ENCODE measurements at regions not wholly inside any gene's neighbourhood (a gene's known extent, or its start where the extent isn't known, plus 50 kb on each side); places are given as distances from the start of the nearest gene placed in this dataset.

GRCh38 chr5:91495699-91496098 lies 112.6 kb upstream of the ARRDC3 start:
- Histone ChIP-seq H3K27me3 (no peaks in the 10 kb centered on the region), H3K4me3 (no peak overlapping the region), H3K9me3 (no peaks in the 10 kb centered on the region), H3K4me1 (no peaks in the 10 kb centered on the region), H3K27ac (no peak overlapping the region), H3K36me3 (no peaks in the 10 kb centered on the region)
- DNase-seq: no peak
- intact Hi-C loops (cut with DNase I; ENCODE audit: low total_unique reads) (no loop called here), in situ Hi-C loops (cut with MboI; ENCODE audit: low pct_ligation_motif_present in 1 of 4, low pct_unique_long_range_greater_than_20kb in 1 of 4, low sequenced_read_pairs in 3 of 4) (no loop called here)
- TF ChIP-seq CTCF (IDR thresholded peaks at IDR 0.05) (no peak), EP300 (IDR thresholded peaks at IDR 0.05; ENCODE audit: low read depth) (no peak), POLR2AphosphoS5 (IDR thresholded peaks at IDR 0.05) (no peak), POLR2A (IDR thresholded peaks at IDR 0.05) (no peak)
- WGBS, 2 donors (ENCODE audit: low coverage in 1 of 2): 67 to 77% methylated on average over 2 of the region's 2 CpGs

GRCh38 chr5:91494447-91494996 lies 111.4 kb upstream of the ARRDC3 start:
- intact Hi-C loops (cut with DNase I; ENCODE audit: low total_unique reads): no loop called here
- no peak for DNase-seq
- no peak overlapping the region for H3K27ac ChIP-seq
- no peak overlapping the region for H3K4me3 ChIP-seq
- no peaks in the 10 kb centered on the region for H3K4me1 ChIP-seq
- 65 to 79% methylated on average over 4 of the region's 4 CpGs for WGBS, 2 donors (ENCODE audit: low coverage in 1 of 2)
- in situ Hi-C loops (cut with MboI; ENCODE audit: low pct_ligation_motif_present in 1 of 4, low pct_unique_long_range_greater_than_20kb in 1 of 4, low sequenced_read_pairs in 3 of 4): no loop called here
- no peaks in the 10 kb centered on the region for H3K36me3 ChIP-seq
- TF ChIP-seq POLR2AphosphoS5 (IDR thresholded peaks at IDR 0.05): no peak
- no peak for TF ChIP-seq POLR2A (IDR thresholded peaks at IDR 0.05)
- TF ChIP-seq CTCF (IDR thresholded peaks at IDR 0.05): no peak
- TF ChIP-seq EP300 (IDR thresholded peaks at IDR 0.05; ENCODE audit: low read depth): no peak
- no peaks in the 10 kb centered on the region for H3K9me3 ChIP-seq
- H3K27me3 ChIP-seq: no peaks in the 10 kb centered on the region

- Histone ChIP-seq H3K27me3 (no peaks in the 10 kb centered on the region), H3K27ac (no peak overlapping the region), H3K4me1 (no peaks in the 10 kb centered on the region), H3K9me3 (no peaks in the 10 kb centered on the region), H3K4me3 (no peak overlapping the region), H3K36me3 (no peaks in the 10 kb centered on the region)
- no peak for DNase-seq
- in situ Hi-C loops (cut with MboI; ENCODE audit: low pct_ligation_motif_present in 1 of 4, low pct_unique_long_range_greater_than_20kb in 1 of 4, low sequenced_read_pairs in 3 of 4) (no loop called here), intact Hi-C loops (cut with DNase I; ENCODE audit: low total_unique reads) (no loop called here)
- WGBS, 2 donors (ENCODE audit: low coverage in 1 of 2): 33 to 43% methylated on average over 1 of the region's 1 CpG
- TF ChIP-seq POLR2A (IDR thresholded peaks at IDR 0.05) (no peak), EP300 (IDR thresholded peaks at IDR 0.05; ENCODE audit: low read depth) (no peak), POLR2AphosphoS5 (IDR thresholded peaks at IDR 0.05) (no peak), CTCF (IDR thresholded peaks at IDR 0.05) (no peak)
Observed at GRCh38 chr5:91493086-91493485, 110.0 kb upstream of the ARRDC3 start.

GRCh38 chr5:91491229-91491628 lies 108.1 kb upstream of the ARRDC3 start:
- no peak overlapping the region for H3K4me3 ChIP-seq

More at GRCh38 chr5:91491229-91491628, 108.1 kb upstream of the ARRDC3 start:
- H3K36me3 ChIP-seq: no peaks in the 10 kb centered on the region
- no peaks in the 10 kb centered on the region for H3K9me3 ChIP-seq
- no peak overlapping the region for H3K27ac ChIP-seq
- intact Hi-C loops (cut with DNase I; ENCODE audit: low total_unique reads) (no loop called here), in situ Hi-C loops (cut with MboI; ENCODE audit: low pct_ligation_motif_present in 1 of 4, low pct_unique_long_range_greater_than_20kb in 1 of 4, low sequenced_read_pairs in 3 of 4) (no loop called here)
- TF ChIP-seq EP300 (IDR thresholded peaks at IDR 0.05; ENCODE audit: low read depth) (no peak), POLR2A (IDR thresholded peaks at IDR 0.05) (no peak), CTCF (IDR thresholded peaks at IDR 0.05) (no peak), POLR2AphosphoS5 (IDR thresholded peaks at IDR 0.05) (no peak)
- 59 to 63% methylated on average over 2 of the region's 2 CpGs for WGBS, 2 donors (ENCODE audit: low coverage in 1 of 2)
- no peak for DNase-seq
- H3K4me1 ChIP-seq: no peaks in the 10 kb centered on the region
- no peaks in the 10 kb centered on the region for H3K27me3 ChIP-seq
